ENCODE measurements at regions not wholly inside any gene's neighbourhood (a gene's known extent, or its start where the extent isn't known, plus 50 kb on each side); places are given as distances from the start of the nearest gene placed in this dataset.
"Not testable (repeated sequence)": the region's sequence is repeated elsewhere in the genome, so short reads cannot be mapped to it uniquely, and the experiment has no call there.

GRCh38 chr2:224180810-224181209 lies 141.7 kb upstream of the SERPINE2 start:
- DNase-seq (ENCODE audit: low read depth in 2 of 3, low spot score in 1 of 3), result no peak

- DNase-seq (ENCODE audit: low read depth in 2 of 3, low spot score in 1 of 3), result no peak
Observed at GRCh38 chr2:224178056-224178455, 139.0 kb upstream of the SERPINE2 start.

- DNase-seq (ENCODE audit: low read depth in 2 of 3, low spot score in 1 of 3), result no peak
Observed at GRCh38 chr2:224175538-224175937, 136.5 kb upstream of the SERPINE2 start.

GRCh38 chr2:224174990-224175389 lies 135.9 kb upstream of the SERPINE2 start:
- DNase-seq (ENCODE audit: low read depth in 2 of 3, low spot score in 1 of 3), result no peak

GRCh38 chr2:224174521-224174920 lies 135.4 kb upstream of the SERPINE2 start:
- DNase-seq (ENCODE audit: low read depth in 2 of 3, low spot score in 1 of 3), result no peak

GRCh38 chr2:224173933-224174332 lies 134.8 kb upstream of the SERPINE2 start:
- no peak for DNase-seq (ENCODE audit: low read depth in 2 of 3, low spot score in 1 of 3)

- no peak for DNase-seq (ENCODE audit: low read depth in 2 of 3, low spot score in 1 of 3)
Observed at GRCh38 chr2:224173210-224173609, 134.1 kb upstream of the SERPINE2 start.

GRCh38 chr2:224171226-224171625 lies 132.1 kb upstream of the SERPINE2 start:
- DNase-seq (ENCODE audit: low read depth in 2 of 3, low spot score in 1 of 3), result no peak

GRCh38 chr2:224169847-224170246 lies 130.8 kb upstream of the SERPINE2 start:
- DNase-seq (ENCODE audit: low read depth in 2 of 3, low spot score in 1 of 3), result no peak

GRCh38 chr2:224167781-224168180 lies 128.7 kb upstream of the SERPINE2 start:
- not testable (repeated sequence) for DNase-seq (ENCODE audit: low read depth in 2 of 3, low spot score in 1 of 3)

- DNase-seq (ENCODE audit: low read depth in 2 of 3, low spot score in 1 of 3), result no peak
Observed at GRCh38 chr2:224166654-224167053, 127.6 kb upstream of the SERPINE2 start.

- no peak for DNase-seq (ENCODE audit: low read depth in 2 of 3, low spot score in 1 of 3)
Observed at GRCh38 chr2:224165901-224166319, 126.8 kb upstream of the SERPINE2 start.

- DNase-seq (ENCODE audit: low read depth in 2 of 3, low spot score in 1 of 3), result no peak
Observed at GRCh38 chr2:224163566-224164307, 124.7 kb upstream of the SERPINE2 start.

GRCh38 chr2:224162122-224162521 lies 123.0 kb upstream of the SERPINE2 start:
- DNase-seq (ENCODE audit: low read depth in 2 of 3, low spot score in 1 of 3), result no peak

- no peak for DNase-seq (ENCODE audit: low read depth in 2 of 3, low spot score in 1 of 3)
Observed at GRCh38 chr2:224161712-224162111, 122.6 kb upstream of the SERPINE2 start.

GRCh38 chr2:224160917-224161316 lies 121.8 kb upstream of the SERPINE2 start:
- DNase-seq (ENCODE audit: low read depth in 2 of 3, low spot score in 1 of 3), result no peak

GRCh38 chr2:224159345-224159928 lies 120.4 kb upstream of the SERPINE2 start:
- DNase-seq (ENCODE audit: low read depth in 2 of 3, low spot score in 1 of 3), result no peak

- DNase-seq (ENCODE audit: low read depth in 2 of 3, low spot score in 1 of 3), result no peak
Observed at GRCh38 chr2:224158831-224159230, 119.7 kb upstream of the SERPINE2 start.

GRCh38 chr2:224158061-224158460 lies 119.0 kb upstream of the SERPINE2 start:
- DNase-seq (ENCODE audit: low read depth in 2 of 3, low spot score in 1 of 3), result no peak

GRCh38 chr2:224157655-224158054 lies 118.6 kb upstream of the SERPINE2 start:
- no peak for DNase-seq (ENCODE audit: low read depth in 2 of 3, low spot score in 1 of 3)

- DNase-seq (ENCODE audit: low read depth in 2 of 3, low spot score in 1 of 3), result no peak
Observed at GRCh38 chr2:224156436-224156835, 117.3 kb upstream of the SERPINE2 start.

- no peak for DNase-seq (ENCODE audit: low read depth in 2 of 3, low spot score in 1 of 3)
Observed at GRCh38 chr2:224155896-224156295, 116.8 kb upstream of the SERPINE2 start.

GRCh38 chr2:224155371-224155770 lies 116.3 kb upstream of the SERPINE2 start:
- DNase-seq (ENCODE audit: low read depth in 2 of 3, low spot score in 1 of 3), result no peak

Measured in stimulated activated CD4-positive, alpha-beta T cell treated with anti-CD3 and anti-CD28 coated beads, Interleukin-12 subunit alpha, Interleukin-12 subunit beta, amount 100 ng/mL, for 48 hours (primary cell).